Ishikawa (cell line): ENCODE measurements at regions not wholly inside any gene's neighbourhood (a gene's known extent, or its start where the extent isn't known, plus 50 kb on each side); places are given as distances from the start of the nearest gene placed in this dataset.

ENCODE experiments used
- CEBPB ChIP-seq: IDR thresholded peaks from 2 replicates; pipeline ENCODE4 v1.6.1; 2012
- EGR1 ChIP-seq: IDR thresholded peaks from 2 replicates; pipeline ENCODE4 v1.6.1; 2012
- EP300 ChIP-seq: IDR thresholded peaks from 2 replicates; pipeline ENCODE4 v1.6.1; 2012; ENCODE audit warnings: borderline replicate concordance
- FOXM1 ChIP-seq: IDR thresholded peaks from 2 replicates; pipeline ENCODE4 v1.6.1; 2012; ENCODE audit warnings: low read depth, borderline replicate concordance
- RAD21 ChIP-seq: IDR thresholded peaks from 2 replicates; pipeline ENCODE4 v1.6.1; 2012; ENCODE audit warnings: low read depth
- TAF1 ChIP-seq: IDR thresholded peaks from 2 replicates; pipeline ENCODE4 v1.6.1; 2012; ENCODE audit warnings: low read depth, mild to moderate bottlenecking
- TEAD4 ChIP-seq: IDR thresholded peaks from 2 replicates; pipeline ENCODE4 v1.6.1; 2012
- YY1 ChIP-seq: IDR thresholded peaks from 2 replicates; pipeline ENCODE4 v1.6.1; 2012; ENCODE audit warnings: low read depth
- TF ChIP-seq, protein P1 (sequence below): IDR thresholded peaks from 2 replicates; pipeline ENCODE4 v1.6.1; 2012; ENCODE audit warnings: low read depth, mild to moderate bottlenecking
- TF ChIP-seq, protein P2 (sequence below): IDR thresholded peaks from 2 replicates; pipeline ENCODE4 v1.6.1; 2012

DNA sequence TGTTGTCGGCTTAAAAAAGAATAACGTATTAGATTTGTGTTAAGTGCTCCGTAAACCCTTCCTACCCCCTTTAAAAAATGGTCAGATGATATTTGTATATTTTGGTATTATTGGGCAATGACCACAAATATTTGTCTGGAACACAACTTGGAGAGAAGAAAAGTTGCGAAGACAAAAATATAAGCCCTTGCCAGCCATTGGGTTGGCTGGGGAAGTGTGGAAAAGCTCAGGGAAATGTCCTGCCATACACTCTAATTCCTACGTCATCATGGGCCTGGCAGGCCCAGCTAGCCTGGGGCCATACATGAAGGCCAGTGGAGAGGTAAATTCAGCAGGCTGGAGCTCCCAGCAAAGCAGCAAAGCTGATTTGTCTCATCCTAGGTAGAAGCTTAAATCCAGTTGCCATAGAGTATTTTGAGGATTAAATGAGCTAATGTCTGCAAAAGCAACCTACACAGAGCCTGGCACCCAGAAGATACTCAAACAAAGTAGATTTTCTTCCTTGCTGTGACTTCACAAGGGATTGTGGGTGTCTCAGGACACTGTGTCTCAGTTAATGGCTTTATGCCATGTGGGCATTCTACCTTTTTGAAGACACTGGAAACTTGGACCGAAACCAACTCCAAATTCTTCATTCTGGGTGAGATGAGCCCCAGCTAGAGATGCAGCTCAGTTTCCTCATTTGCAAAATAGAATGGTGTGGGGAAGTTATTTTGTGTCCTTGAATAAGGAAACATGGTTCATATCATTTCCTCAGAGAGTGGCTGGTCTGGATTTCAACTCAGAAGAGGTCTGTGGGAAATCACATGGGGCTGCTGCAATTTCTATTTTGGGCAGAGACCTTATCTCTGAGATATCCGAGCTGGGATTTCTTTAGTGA lies 87.9 kb upstream of the MAP4K3 start:
- no peak for TF ChIP-seq FOXM1
- no peak for TF ChIP-seq YY1
- no peak for TF ChIP-seq TEAD4
- TF ChIP-seq, protein P1, sequence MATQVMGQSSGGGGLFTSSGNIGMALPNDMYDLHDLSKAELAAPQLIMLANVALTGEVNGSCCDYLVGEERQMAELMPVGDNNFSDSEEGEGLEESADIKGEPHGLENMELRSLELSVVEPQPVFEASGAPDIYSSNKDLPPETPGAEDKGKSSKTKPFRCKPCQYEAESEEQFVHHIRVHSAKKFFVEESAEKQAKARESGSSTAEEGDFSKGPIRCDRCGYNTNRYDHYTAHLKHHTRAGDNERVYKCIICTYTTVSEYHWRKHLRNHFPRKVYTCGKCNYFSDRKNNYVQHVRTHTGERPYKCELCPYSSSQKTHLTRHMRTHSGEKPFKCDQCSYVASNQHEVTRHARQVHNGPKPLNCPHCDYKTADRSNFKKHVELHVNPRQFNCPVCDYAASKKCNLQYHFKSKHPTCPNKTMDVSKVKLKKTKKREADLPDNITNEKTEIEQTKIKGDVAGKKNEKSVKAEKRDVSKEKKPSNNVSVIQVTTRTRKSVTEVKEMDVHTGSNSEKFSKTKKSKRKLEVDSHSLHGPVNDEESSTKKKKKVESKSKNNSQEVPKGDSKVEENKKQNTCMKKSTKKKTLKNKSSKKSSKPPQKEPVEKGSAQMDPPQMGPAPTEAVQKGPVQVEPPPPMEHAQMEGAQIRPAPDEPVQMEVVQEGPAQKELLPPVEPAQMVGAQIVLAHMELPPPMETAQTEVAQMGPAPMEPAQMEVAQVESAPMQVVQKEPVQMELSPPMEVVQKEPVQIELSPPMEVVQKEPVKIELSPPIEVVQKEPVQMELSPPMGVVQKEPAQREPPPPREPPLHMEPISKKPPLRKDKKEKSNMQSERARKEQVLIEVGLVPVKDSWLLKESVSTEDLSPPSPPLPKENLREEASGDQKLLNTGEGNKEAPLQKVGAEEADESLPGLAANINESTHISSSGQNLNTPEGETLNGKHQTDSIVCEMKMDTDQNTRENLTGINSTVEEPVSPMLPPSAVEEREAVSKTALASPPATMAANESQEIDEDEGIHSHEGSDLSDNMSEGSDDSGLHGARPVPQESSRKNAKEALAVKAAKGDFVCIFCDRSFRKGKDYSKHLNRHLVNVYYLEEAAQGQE, result no peak
- no peak for TF ChIP-seq EP300
- TF ChIP-seq EGR1, result no peak
- no peak for TF ChIP-seq CEBPB
- TF ChIP-seq RAD21, result no peak
- TF ChIP-seq, protein P2, sequence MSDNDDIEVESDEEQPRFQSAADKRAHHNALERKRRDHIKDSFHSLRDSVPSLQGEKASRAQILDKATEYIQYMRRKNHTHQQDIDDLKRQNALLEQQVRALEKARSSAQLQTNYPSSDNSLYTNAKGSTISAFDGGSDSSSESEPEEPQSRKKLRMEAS, result no peak
- no peak for TF ChIP-seq TAF1
